GM19238 (cell line): ENCODE measurements at regions not wholly inside any gene's neighbourhood (a gene's known extent, or its start where the extent isn't known, plus 50 kb on each side); places are given as distances from the start of the nearest gene placed in this dataset.

Source experiments
- DNase-seq: peaks from one replicate; pipeline ENCODE4 v3.0.0; 2011; ENCODE audit warnings: low spot score; ENCODE audit not compliant: insufficient read length

GRCh38 chr5:4866817-4867216 is 273.3 kb upstream of the ADAMTS16 start:
- no peak for DNase-seq

- DNase-seq = peak; percentile 35
These were observed 271.9 kb upstream of the ADAMTS16 start for GRCh38 chr5:4868140-4868735.

DNA sequence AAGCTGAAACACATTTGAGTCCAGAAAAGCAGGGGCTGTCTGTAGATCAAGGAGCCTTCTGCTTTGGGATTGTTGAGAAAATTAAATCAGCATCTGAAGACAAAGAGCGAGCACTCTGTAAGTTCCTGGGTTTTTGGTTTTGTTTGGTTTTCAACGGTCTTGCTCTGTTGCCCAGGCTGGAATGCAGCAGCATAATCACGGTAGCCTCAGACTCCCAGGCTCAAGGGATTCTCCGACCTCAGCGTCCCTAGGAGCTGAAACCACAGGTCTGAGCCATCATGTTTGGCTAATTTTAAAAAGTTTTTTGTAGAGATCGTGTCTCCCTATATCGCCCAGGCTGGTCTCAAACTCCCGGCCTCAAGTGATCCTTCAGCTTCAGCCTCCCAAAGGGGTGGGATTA is 266.5 kb upstream of the ADAMTS16 start:
- no peak for DNase-seq

GRCh38 chr5:4874097-4874496 is 266.0 kb upstream of the ADAMTS16 start:
- no peak for DNase-seq

DNA sequence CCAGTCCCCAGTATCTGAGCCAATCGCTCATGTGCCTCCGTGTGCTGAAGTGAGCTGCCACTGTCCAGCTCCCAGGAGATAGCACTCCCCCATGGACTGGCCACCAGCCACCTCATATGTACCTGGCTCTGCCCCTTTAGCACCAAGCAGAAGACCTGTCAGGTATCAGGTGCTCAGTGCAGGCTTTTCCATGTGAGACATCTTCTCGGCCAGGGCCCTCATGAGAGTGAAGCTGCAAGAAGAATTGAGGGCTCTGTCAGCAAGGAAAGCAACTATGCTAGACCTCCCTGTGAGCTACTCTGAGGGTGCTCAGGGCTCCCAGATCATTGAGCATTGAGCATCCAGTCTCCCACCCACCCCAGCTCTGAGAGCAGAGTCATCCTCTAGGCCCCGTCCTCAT is 264.2 kb upstream of the ADAMTS16 start:
- no peak for DNase-seq

DNA sequence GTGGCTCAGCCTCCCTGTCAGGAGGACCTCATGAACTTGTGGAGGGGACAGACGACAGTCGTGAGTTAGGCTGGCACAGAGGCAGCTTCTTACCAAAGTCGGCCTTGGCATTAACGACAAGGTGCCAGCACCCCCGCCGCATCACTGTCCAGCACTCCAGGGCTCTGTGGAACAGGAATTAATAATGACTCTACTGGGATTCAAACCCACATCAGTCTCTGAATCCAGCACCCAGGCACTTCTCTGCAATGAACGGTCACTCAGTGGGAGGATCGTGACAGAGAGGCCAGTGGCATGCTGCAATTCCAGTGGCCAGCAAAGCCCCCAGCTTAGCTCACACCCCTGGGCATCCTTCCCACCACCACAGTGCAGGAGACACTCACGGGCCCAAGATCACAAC is 263.3 kb upstream of the ADAMTS16 start:
- no peak for DNase-seq

- DNase-seq = no peak
These were observed 262.6 kb upstream of the ADAMTS16 start for GRCh38 chr5:4877579-4877978.

DNA sequence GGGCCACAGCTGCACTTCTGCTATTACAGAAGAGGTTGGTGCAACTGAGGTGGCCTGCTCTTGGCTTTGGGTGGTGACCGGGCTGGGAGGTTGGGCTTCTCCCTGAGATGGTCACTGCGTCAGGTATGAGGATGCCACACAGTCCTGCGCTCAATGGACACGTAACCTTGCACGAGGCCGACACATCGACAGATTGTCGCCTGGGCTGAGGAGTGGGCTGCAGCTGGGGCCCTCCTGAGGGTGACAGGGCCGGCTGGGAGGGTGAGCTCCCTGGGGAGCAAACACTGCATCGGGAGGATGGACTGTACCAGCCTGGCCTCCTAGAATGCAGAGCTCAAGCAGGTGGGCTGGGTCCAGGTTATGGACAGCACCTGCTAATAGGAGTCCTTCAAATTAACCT is 261.1 kb upstream of the ADAMTS16 start:
- DNase-seq = no peak

- DNase-seq = peak; percentile 53
These were observed 260.3 kb upstream of the ADAMTS16 start for GRCh38 chr5:4879693-4880303.

- DNase-seq = no peak
These were observed 259.8 kb upstream of the ADAMTS16 start for GRCh38 chr5:4880304-4880741.

DNA sequence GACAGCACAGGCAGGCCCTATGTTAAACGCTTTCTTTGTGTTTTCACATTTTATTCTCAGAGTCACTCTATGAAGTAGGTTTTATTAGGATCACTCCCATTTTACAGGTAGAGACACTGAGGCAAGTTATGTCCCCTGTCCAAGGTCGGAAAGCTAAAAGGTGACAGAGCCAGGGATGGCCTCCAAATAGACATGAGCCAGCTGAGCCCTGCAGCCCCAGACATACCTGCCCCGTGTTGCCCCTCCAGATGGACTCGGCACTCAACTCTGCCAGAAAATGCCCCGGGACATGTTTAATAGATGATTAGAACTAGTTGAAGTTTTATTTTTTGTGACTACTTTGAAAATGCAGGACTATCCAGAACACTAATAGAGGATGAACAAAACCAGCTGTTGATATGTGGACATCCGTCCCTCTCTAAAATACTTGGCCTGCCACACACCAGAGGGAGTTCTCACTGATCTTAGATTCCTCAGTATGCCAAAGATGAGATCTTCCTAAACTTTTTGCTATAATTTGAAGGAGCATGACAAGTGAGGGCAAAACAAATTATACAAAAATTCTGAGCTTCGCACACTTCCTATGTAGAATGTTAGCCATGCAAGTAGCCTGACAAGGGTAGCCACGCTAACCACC is 258.6 kb upstream of the ADAMTS16 start:
- DNase-seq = no peak

GRCh38 chr5:4882186-4882585 is 257.9 kb upstream of the ADAMTS16 start:
- DNase-seq = no peak

- DNase-seq = no peak
These were observed 256.8 kb upstream of the ADAMTS16 start for GRCh38 chr5:4883360-4883759.

DNA sequence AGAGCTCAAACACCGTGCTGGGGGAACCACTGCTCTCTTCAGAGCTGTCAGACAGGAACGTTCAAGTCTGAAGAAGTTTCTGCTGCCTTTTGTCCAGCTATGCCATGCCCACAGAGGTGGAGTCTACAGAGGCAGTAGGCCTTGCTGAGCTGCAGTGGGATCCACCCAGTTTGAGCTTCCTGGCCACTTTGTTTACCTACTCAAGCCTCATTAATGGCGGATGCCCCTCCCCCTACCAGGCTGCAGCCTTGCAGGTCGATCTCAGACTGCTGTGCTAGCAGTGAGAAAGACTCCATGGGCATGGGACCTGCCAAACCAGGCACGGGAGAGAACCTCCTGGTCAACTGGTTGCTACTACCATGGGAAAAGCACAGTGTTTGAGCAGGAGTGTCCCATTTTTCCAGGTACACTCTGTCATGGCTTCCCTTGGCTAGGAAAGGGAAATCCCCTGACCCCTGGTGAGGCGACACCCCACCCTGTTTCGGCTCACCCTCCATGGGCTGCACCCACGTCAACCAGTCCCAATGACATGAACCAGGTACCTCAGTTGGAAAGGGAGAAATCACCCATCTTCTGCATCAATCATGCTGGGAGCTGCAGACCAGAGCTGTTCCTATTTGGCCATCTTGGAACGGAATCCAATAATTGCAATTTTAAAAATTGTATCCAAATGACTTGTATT is 246.9 kb upstream of the ADAMTS16 start:
- no peak for DNase-seq

DNA sequence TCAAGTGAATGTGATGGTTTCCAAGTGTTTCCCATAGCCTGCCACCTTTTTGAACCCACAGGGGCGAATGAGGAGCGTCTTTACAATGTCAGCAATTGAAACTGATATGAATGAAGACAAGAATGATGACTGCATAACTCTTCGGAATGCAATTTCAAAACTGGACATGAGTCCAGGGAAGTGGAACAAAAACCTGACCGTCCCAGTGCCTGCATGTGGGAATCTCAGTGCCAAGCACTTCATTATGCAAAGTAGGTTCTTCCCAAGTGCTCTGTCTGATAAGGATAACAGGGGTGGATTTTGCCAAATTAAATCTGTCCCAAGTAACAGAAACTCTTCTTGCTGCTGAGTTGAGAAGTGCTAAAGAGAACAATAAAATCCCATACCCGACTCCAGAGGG is 243.8 kb upstream of the ADAMTS16 start:
- DNase-seq = no peak

DNA sequence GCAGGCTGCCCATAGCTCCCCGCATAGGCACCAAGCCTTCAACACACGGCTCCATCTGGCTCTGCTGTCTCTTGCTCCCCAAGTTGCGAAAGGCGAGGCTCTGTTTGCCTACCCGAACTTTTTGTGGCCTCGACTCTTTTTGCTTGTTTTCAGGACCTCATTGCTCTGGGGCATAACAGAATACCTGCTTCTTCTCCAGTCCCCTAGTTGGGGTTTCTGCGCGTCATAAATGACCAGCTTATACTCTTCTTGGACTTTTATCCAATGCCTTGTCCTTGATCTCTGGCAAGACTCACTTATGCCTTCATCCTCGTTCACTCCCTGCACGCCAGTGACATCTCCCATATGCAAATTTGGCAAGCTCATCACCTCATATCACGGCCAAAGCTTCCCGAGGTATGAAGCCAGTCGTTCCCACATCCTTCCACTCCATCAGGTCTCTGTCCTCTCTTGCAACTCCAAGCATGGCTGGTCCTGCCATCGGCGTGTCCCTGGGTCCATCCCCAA is 238.8 kb upstream of the ADAMTS16 start:
- DNase-seq = no peak

DNA sequence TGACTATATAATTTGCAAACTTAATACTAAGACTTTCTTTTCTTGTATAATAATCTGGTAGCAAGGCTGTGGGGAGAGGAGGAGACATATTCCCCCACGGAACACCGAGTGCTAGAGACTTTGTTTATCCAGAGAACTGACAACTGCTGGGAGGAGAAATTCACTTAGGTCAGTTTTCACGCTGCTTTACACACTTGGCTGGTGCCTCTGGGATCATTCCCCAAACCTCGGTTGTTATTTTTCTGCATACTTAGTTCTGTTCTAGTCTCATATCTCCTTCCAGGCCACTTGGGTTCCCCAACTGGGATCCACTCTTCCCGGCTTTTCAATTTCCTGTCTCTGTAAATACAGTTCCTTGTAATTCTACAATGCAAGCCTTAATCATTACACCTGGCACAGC is 238.2 kb upstream of the ADAMTS16 start:
- no peak for DNase-seq

DNA sequence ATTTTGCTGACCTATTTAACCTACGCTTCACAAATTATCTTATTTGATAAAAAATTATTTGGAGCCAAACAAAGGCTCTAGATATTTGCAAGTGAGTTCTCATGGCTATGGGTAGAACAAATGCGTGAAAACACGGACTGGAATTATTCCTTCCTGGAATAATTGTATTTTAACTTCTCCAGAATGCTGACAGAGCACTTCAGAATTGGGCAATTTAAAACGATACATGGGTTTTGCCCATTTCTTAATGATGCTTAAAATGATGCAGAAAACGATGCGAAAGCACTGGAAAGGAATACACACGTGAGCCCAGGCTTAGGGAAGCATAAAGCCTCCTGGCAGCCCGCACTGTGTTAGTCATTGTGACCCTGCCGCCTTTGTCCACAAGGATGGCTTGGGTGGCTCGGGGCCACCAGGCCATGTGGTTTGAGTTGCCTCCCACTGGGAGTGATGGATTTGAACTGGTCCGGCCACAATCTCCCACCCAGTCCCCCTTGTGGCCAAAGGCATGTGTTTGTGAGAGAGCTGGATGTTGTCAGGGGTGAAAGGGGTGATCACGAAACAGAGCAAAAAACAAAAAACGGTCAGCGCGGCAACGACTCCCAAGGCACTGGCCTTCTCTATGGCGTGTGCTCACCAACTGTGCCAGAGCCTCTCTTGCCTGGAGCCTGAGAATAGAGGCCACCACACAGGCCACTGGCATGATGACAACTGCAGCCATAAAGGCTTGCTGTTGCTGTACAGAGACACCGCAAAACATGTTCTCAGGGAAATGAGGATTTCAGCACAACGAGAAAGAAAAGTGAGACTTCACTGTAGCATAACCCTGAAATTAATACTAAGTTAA is 234.2 kb upstream of the ADAMTS16 start:
- no peak for DNase-seq

DNA sequence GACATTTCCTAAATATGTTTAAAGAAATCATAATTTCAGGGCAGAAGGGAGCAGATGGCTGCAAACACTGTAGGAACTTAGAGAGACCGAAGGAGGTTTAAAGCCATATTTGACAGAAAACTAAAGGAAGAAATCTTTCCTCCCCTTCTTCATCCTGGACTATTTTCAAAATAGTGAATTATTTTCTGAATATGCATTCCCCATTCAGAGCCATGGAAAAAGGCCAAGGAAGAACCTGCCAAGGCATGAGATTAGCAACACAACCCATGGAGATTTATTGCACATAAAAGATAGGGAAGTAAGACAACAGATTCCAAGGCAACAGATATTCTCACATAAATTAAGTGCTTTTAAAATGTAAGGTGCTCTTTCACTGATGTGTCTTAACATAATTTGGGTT is 233.3 kb upstream of the ADAMTS16 start:
- no peak for DNase-seq

GRCh38 chr5:4907571-4907970 is 232.6 kb upstream of the ADAMTS16 start:
- DNase-seq = no peak

DNA sequence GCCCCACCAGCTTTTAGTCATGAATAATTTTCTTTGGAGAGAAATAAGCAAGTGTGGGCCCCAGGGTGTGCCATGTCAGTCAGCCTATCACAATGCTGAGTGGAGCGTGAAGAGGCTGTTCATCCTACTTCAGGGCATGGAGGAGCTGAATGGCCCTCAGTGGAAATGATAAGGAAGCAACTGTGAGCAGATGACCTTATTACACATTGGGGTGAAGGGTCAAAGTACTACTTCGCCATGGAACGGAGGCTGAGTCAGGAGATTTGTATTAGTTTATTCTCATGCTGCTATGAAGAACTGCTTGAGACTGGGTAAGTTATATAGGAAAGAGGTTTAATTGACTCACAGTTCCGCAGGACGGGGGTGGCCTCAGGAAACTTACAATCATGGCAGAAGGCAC is 231.0 kb upstream of the ADAMTS16 start:
- DNase-seq = no peak
